ENCODE measurements at regions not wholly inside any gene's neighbourhood (a gene's known extent, or its start where the extent isn't known, plus 50 kb on each side); places are given as distances from the start of the nearest gene placed in this dataset.
"Not testable (repeated sequence)": the region's sequence is repeated elsewhere in the genome, so short reads cannot be mapped to it uniquely, and the experiment has no call there.

GRCh38 chr2:3116371-3116770 lies 261.2 kb downstream of the EIPR1 start:
- no peak for DNase-seq
- intact Hi-C loops (cut with DNase I) = no loop called here

GRCh38 chr2:3115301-3116042 lies 262.1 kb downstream of the EIPR1 start:
- intact Hi-C loops (cut with DNase I) = no loop called here
- DNase-seq = no peak

DNA sequence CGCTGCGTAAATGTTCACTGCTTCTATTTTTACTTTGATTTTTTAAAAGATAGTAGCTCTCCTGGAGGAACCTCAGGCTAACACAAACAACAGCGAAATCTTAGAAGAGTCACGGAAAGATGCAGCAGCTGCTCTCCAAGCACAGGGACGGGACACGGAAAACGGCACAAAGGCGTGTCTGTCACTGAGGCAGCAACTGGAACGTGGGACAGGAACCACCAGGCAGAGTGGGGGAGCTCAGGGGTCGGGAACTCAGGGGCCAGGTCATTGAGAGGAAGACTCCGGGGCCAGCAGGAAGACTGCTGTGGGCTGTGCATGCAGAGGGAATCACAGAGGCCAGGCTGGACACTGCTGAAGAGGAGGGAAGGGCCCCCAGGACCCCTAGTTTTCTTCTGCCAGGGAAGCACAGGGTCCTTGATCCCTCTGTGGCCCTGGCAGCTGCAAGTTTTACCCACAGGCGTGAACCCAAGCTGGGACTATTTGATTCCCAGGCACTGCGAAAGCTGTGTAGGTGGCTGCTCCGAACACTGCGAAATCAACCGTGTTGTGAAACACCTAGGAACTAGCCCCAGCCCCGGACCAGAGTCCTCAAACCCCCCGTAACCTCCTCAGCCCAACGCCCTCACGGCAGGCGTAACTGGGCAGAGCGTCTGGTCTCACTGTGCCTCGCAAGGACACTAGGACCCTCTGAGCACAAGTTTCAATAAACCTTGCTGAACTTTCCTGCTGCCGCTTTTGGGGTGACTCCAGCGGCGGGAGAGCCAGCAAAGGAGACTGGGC lies 263.0 kb downstream of the EIPR1 start:
- intact Hi-C loops (cut with DNase I) = no loop called here
- DNase-seq = no peak

DNA sequence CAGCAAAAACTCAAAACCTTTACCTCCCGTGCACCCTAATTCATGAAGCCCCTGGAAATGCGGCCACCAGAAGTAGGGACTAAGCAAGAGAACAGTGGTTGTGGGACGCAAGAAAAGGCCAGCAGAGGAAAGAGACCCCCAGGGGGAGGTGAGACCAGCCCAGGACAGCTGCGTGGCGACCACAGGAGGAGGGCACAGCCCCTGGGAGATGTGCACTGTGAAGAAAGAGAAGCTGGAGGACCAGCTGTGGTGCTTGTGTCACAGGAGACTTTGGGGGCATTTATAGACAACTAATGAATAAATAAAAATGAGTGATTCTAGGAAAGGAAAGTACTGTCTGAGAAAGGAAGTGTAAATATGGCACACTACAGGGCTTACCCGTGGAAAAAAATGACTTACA lies 263.8 kb downstream of the EIPR1 start:
- no peak for DNase-seq
- intact Hi-C loops (cut with DNase I) = no loop called here

GRCh38 chr2:3113122-3113521 lies 264.5 kb downstream of the EIPR1 start:
- intact Hi-C loops (cut with DNase I) = no loop called here
- DNase-seq = no peak

DNA sequence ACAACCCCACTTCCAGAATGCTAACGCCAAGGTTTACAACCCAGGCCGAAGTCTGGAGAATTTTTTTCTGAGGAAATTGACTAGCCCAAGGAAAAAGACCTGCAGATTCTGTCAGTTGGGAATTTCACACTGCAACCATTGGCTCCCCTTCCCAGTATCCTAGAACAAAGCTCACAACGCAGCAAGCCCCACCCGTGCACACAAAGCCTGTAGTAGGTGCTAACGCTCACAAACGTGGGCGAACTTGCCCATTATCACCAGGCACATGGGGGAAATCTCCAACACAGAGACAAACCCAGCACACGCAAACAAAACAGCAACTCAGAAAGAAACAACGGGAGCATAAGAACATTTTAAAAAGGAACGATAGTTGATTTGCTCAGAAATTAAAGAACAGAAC lies 265.1 kb downstream of the EIPR1 start:
- DNase-seq = no peak
- intact Hi-C loops (cut with DNase I) = no loop called here

- peak in 2 of 10 donors; percentile 5 to 39 for DNase-seq
- intact Hi-C loops (cut with DNase I) = no loop called here
These were observed 265.5 kb downstream of the EIPR1 start for GRCh38 chr2:3112131-3112530.

DNA sequence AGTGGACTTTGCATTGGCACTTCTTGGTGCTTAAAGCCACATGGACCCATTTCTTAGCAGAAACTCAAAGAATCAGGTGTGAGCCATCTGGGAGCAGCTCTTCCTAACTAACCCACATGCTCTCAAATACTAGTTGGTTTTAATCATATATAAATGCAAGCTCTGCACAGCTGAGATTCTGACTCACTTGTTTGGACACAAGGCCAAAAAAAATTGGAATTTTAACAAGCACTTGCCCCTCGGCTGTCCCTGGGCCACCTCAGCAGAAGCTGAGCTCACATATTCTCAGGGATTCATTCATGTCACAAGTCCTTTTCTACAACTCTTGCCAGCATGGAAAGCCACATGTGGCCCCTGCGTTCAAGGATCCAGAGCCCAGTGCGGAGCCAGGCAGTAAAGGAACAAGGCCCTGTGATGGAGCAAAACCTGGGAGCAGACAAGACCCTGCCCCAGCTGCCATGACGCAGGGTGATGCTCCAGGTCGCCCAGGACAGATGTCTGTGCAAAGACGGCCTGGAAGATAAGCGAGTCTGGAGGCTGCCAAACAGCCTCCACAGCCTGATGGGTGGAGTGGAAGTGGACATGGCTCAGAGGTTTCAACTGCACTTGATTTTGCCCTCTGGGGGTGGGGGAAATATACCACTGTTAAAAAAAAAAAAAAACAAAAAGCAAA lies 266.5 kb downstream of the EIPR1 start:
- intact Hi-C loops (cut with DNase I) = no loop called here
- peak in 2 of 10 donors; percentile 4 to 27 for DNase-seq

- DNase-seq = no peak
- intact Hi-C loops (cut with DNase I) = no loop called here
These were observed 267.1 kb downstream of the EIPR1 start for GRCh38 chr2:3110555-3110954.

DNA sequence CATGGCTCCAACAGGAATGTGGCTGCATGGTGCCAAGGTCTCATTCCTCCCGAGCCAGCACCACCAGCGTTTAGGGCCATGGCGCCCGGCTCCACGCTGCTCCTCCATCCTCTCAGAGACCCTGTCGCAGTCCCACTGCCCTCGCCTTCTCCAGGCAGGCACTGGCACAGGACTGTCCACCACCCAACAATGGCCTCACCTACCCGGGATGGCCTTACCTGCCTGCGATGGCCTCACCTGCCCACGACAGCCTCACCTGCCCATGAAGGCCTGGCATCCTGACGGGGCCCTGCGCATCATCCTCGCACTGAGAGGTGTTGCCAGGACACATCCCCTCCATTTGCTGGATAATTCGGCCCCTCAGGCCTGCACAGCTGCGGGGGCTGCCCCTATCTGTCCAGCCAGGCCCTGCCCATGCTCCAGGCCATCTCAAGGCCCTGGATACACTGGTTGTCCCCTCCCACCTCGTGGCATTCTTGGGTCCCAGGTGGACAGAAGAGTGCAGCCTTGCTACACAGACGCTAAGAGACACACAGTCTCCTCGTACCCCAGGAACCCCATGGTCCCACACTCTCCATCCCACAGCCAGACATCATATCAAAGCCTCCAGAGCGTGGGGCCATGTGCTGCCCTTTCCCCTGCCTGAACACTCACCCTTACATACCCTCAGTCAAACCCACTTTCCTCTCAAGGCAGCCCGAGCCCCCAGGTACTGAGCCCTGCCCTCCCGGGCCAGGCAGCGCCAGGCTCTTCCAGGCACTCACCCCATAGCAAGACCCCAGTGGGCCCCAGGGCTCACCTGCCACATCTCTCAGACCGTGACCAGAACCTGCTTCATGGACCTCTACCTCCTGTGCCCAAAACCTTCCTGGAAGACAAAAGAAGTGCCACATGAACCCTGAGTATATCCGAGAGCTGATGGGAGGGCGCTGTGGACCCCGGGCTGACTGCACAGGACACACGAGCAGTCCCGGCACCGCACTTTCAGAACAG lies 268.6 kb downstream of the EIPR1 start:
- DNase-seq = peak in 2 of 10 donors; percentile 4 to 72

DNA sequence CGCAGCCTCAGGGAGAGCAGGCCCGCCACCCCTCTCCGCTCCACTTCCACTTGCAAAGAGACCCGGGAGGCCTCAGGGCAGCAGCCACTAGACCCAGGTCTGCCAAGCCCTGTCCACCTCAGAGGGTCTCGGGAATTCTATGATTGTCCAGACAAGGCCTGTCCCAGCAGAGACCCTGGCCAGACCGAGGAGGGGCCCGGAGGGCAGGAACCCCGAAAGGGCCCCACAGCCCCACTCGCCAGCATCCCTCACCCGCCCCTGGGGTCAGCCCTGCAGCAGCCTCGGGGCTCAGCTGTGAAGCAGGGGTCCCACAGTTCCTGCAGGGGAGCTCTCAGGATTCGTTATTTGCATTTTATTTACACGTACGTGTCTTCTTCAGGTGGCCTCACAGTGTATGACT lies 269.5 kb downstream of the EIPR1 start:
- intact Hi-C loops (cut with DNase I) = no loop called here
- peak in 3 of 10 donors; percentile 6 to 74 (median 57) for DNase-seq

More for the DNA sequence above, 268.6 kb downstream of the EIPR1 start:
- intact Hi-C loops (cut with DNase I) = no loop called here

GRCh38 chr2:3107567-3107966 lies 270.1 kb downstream of the EIPR1 start:
- intact Hi-C loops (cut with DNase I) = no loop called here
- DNase-seq = peak in 2 of 10 donors; percentile 47 to 75

DNA sequence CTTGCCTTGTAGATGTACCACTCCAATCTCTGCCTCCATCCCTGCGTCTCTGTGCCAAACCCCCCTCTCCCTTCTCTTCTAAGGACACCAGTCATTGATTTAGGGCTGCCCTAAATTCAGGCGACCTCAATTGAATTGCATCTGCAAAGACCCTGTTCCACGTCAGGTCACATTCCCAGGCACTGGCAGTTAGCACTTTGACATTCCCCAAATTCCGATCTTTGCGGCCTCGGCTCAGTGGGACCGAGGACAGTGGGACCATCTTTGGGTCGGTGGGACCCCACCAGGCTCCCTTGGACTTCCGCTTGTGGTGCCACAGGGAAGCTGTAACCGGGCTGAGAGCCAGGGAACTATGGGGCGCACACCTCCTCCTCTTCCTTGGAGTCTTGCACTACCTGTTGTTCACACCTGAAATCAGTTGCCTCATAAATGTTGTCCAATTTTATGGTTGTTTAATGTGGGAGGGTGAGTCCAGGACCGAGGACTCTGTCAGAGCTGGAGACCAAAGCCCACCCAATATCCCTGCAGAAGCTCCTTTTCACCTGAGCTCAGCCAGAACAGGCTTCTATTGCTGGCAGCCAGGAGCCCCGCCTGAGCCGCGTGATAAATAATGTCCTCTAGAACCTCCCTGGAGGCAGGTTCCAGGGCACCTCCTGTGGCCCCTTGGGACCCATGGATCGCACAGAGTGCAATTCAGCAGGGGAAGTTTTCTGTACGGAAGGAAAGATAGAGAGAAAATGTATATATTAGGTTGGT lies 271.6 kb downstream of the EIPR1 start:
- intact Hi-C loops (cut with DNase I) = no loop called here
- peak in 2 of 10 donors; percentile 46 to 57 for DNase-seq

- DNase-seq; intact Hi-C loops (cut with DNase I): not testable (repeated sequence)
These were observed 272.4 kb downstream of the EIPR1 start for GRCh38 chr2:3104958-3105813.

DNA sequence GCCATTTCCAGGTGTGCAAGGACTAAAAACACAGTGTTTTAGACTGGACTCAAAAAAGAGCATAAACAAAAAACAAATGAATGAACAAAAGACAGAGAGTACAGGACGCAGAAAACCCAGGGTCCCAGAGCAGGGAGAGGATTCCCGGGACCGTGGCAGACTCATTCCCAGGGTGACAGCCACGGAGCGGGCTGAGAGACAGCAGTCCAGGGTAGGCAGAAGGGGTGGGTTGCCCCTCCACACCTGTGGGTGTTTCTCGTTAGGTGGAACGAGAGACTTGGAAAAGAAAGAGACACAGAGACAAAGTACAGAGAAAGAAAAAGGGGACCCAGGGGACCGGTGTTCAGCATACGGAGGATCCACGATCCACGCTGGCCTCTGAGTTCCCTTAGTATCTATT lies 273.4 kb downstream of the EIPR1 start:
- no peak for DNase-seq
- intact Hi-C loops (cut with DNase I) = no loop called here

DNA sequence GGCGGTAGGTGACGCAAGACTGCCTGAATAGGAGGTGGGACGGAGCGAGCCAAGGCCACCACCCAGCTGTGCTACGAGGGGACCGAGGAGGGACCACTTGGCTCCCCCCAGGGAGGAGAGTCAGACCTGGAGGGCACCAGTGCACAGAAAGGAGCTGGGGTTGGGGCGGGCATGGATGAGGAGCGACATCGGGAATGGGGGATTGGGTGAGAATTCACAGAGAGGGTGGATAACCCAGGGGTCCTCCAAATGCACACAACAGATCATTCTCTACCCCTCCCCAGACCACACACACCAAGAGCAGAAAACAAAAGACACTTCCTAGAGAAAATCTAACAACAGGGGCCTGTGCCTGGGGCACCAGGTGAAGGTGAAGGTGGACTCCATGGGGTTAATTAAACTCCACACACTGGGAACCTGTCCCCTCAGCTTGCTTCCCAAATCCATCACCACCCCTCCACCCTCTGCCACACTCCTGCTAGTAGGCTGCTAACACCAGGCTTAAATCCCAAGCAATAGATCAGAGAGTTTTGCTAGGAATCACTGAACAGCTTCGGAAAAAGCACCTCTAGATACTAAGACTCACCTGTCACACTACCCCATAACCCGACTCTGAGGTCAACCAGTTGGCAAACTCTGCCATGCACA lies 274.6 kb downstream of the EIPR1 start:
- intact Hi-C loops (cut with DNase I) = no loop called here
- DNase-seq = no peak

GRCh38 chr2:3102081-3102921 lies 275.3 kb downstream of the EIPR1 start:
- DNase-seq = no peak
- intact Hi-C loops (cut with DNase I) = no loop called here

All from posterior cingulate gyrus (tissue), 11 donors.